PFSK-1 (cell line): ENCODE measurements at regions not wholly inside any gene's neighbourhood (a gene's known extent, or its start where the extent isn't known, plus 50 kb on each side); places are given as distances from the start of the nearest gene placed in this dataset.

Experiments used
- FOXP2 ChIP-seq: optimal IDR thresholded peaks from 2 replicates; pipeline ENCODE3; 2011; ENCODE audit warnings: borderline replicate concordance, control low read depth, inconsistent platforms; ENCODE audit not compliant: insufficient read depth; ENCODE audit errors: extremely low read length, extremely low read depth
- POLR2AphosphoS5 ChIP-seq: IDR thresholded peaks from 2 replicates; pipeline ENCODE4 v1.6.1; 2012; ENCODE audit warnings: low read depth, mild to moderate bottlenecking, control low read depth, low read length, moderate library complexity
- SIN3A ChIP-seq: IDR thresholded peaks from 2 replicates; pipeline ENCODE4 v1.6.1; 2012; ENCODE audit warnings: mild to moderate bottlenecking, low read length, moderate library complexity, borderline replicate concordance; ENCODE audit not compliant: insufficient read depth
- TAF1 ChIP-seq: IDR thresholded peaks from 2 replicates; pipeline ENCODE4 v1.6.1; 2012; ENCODE audit warnings: low read length, control low read depth, borderline replicate concordance; ENCODE audit not compliant: insufficient read depth
- TF ChIP-seq, protein P1 (sequence below), 2 experiments: IDR thresholded peaks; 2 replicates each; pipeline versions ENCODE4 v1.6.1 to v1.8.0; 2011 to 2012; ENCODE audit warnings: low read depth in 2 of 2, low read length in 2 of 2, control low read depth in 1 of 2, inconsistent platforms in 1 of 2, mild to moderate bottlenecking in 1 of 2, moderate library complexity in 1 of 2; ENCODE audit not compliant: insufficient read depth in 1 of 2

DNA sequence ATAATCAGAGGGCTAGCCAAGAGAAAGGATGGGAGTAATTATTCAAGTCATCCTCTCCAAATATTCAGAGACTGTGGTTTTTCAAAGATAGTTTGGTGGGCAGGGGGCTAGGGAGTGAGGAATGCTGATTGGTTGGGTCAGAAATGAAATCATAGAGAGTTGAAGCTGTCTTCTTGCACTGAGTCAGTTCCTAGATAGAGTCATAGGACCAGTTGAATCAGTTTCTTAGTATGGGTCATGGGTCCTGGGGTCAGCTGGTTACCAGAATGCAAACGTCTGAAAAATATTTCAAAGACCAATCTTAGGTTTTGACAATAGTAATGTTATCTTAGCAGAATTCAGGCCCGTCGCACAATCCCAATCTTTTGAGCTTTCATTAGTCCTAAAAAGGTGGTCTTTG lies 171.4 kb upstream of the SPATS2L start:
- TF ChIP-seq POLR2AphosphoS5 (no peak), TAF1 (no peak), FOXP2 (no peak), SIN3A (no peak)
- TF ChIP-seq, protein P1, sequence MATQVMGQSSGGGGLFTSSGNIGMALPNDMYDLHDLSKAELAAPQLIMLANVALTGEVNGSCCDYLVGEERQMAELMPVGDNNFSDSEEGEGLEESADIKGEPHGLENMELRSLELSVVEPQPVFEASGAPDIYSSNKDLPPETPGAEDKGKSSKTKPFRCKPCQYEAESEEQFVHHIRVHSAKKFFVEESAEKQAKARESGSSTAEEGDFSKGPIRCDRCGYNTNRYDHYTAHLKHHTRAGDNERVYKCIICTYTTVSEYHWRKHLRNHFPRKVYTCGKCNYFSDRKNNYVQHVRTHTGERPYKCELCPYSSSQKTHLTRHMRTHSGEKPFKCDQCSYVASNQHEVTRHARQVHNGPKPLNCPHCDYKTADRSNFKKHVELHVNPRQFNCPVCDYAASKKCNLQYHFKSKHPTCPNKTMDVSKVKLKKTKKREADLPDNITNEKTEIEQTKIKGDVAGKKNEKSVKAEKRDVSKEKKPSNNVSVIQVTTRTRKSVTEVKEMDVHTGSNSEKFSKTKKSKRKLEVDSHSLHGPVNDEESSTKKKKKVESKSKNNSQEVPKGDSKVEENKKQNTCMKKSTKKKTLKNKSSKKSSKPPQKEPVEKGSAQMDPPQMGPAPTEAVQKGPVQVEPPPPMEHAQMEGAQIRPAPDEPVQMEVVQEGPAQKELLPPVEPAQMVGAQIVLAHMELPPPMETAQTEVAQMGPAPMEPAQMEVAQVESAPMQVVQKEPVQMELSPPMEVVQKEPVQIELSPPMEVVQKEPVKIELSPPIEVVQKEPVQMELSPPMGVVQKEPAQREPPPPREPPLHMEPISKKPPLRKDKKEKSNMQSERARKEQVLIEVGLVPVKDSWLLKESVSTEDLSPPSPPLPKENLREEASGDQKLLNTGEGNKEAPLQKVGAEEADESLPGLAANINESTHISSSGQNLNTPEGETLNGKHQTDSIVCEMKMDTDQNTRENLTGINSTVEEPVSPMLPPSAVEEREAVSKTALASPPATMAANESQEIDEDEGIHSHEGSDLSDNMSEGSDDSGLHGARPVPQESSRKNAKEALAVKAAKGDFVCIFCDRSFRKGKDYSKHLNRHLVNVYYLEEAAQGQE (IDR thresholded peaks at IDR 0.05; ENCODE audit: insufficient read depth in 1 of 2, low read depth in 2 of 2, low read length in 2 of 2): no peak

DNA sequence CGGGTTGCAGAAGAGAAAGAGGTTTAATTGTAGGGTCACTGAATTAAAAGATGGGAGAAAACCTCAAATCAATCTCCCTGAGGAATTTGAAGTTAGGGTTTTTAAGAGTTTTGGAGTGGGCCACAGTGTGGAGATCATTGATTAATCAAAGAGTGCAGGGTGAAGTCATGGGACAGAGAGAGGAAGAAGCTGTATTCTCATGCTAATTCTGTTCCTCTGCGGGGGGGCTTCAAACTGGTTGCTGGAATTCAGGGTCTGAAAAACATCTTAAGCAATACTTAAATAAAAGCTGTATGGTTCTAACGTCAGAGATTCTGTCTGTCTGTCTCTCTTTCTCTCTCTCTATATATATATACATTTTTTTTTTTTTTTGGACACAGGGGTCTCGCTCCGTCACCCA lies 169.8 kb upstream of the SPATS2L start:
- TF ChIP-seq TAF1 (no peak), POLR2AphosphoS5 (no peak), SIN3A (no peak), FOXP2 (no peak)
- TF ChIP-seq, protein P1 (IDR thresholded peaks at IDR 0.05; ENCODE audit: insufficient read depth in 1 of 2, low read depth in 2 of 2, low read length in 2 of 2): no peak

DNA sequence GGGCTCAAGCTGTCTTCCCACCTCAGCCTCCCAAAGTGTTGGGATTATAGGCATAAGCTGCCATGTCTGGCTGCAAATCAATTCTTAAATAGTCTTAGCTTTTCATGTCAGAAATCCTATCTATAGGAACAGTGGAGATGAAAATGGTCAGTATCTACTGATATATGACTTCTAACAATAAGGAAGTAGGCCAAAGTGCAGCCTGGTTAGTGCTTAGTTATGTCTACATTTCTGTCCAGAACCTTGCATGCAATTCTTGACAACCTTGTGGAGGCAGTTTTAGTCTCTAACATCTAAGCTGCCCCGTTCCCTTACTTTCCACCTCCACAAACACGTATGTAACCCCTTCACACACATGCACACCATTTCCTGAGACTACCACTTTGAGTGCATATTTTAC lies 169.2 kb upstream of the SPATS2L start:
- TF ChIP-seq TAF1 (no peak), FOXP2 (no peak), SIN3A (no peak), POLR2AphosphoS5 (no peak)
- TF ChIP-seq, protein P1 (IDR thresholded peaks at IDR 0.05; ENCODE audit: insufficient read depth in 1 of 2, low read depth in 2 of 2, low read length in 2 of 2): no peak

DNA sequence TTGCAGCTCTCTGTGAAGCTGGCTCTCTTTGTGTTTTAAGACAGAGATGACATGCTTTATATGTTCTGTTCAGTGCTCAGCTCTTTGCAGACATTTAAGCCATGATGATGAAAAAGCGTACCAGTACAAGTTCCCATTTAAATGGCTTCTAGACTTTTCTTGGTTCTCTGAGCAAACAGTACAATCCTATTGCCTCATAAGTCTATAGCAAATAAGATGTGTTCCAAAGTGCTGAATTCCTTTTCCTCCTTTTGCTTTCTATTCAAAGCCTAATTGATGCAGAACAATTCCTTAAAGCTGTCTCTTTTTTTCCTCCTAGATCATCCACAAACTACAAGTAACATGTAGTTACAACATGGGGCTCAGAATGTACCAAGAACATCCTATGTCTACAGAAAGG lies 168.8 kb upstream of the SPATS2L start:
- TF ChIP-seq TAF1: no peak
- no peak for TF ChIP-seq POLR2AphosphoS5
- TF ChIP-seq FOXP2: no peak
- TF ChIP-seq, protein P1 (IDR thresholded peaks at IDR 0.05; ENCODE audit: insufficient read depth in 1 of 2, low read depth in 2 of 2, low read length in 2 of 2): no peak
- no peak for TF ChIP-seq SIN3A
